ENCODE measurements at regions not wholly inside any gene's neighbourhood (a gene's known extent, or its start where the extent isn't known, plus 50 kb on each side); places are given as distances from the start of the nearest gene placed in this dataset.

DNA sequence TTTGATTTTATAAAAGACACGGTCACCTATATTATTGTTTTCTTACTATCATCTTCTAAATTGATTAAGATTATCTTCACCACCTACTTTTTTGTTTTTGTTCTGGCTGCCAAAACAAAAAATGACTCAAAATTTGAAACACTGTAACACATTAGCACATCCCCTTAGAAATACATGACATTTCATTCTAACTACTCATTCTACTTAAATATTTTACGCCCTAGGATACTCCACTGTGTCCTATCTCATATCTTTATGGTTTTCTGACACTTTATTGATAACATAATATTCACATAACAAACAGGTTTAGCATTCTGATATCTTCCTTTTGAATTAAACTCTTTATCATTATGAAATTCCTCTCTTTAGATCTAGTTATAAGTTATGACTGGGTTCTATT, 656.2 kb downstream of the GBE1 start:
- TF ChIP-seq, protein P1, sequence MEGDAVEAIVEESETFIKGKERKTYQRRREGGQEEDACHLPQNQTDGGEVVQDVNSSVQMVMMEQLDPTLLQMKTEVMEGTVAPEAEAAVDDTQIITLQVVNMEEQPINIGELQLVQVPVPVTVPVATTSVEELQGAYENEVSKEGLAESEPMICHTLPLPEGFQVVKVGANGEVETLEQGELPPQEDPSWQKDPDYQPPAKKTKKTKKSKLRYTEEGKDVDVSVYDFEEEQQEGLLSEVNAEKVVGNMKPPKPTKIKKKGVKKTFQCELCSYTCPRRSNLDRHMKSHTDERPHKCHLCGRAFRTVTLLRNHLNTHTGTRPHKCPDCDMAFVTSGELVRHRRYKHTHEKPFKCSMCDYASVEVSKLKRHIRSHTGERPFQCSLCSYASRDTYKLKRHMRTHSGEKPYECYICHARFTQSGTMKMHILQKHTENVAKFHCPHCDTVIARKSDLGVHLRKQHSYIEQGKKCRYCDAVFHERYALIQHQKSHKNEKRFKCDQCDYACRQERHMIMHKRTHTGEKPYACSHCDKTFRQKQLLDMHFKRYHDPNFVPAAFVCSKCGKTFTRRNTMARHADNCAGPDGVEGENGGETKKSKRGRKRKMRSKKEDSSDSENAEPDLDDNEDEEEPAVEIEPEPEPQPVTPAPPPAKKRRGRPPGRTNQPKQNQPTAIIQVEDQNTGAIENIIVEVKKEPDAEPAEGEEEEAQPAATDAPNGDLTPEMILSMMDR (IDR thresholded peaks at IDR 0.05) = no peak
- no peak for TF ChIP-seq ZFX (IDR thresholded peaks at IDR 0.05; ENCODE audit: borderline replicate concordance)
- no peak overlapping the region for H3K27ac ChIP-seq

GRCh38 chr3:81097889-81098288, 663.6 kb downstream of the GBE1 start:
- no peak overlapping the region for H3K27ac ChIP-seq
- TF ChIP-seq, protein P1 (IDR thresholded peaks at IDR 0.05) = no peak
- TF ChIP-seq ZFX (IDR thresholded peaks at IDR 0.05; ENCODE audit: borderline replicate concordance) = no peak

DNA sequence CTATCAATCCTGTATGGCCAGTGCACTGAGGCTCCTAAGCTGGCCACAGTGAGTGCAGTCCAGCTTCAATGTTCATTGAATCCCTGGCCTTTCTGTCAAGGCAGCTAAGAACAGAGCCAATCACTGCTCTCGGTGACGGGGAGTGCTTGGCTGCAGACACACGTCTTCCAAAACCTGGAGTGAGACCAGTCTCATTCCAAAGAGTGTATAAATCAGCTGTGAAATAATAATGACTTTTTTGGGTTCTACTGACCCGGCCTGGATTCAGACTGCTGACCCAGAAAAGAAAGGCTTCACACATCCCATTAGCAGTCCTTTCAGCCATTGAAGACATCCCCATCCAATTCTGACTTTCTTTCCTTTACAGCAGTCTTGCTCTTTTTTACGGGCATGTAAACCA, 665.5 kb downstream of the GBE1 start:
- no peak overlapping the region for H3K27ac ChIP-seq
- TF ChIP-seq ZFX (IDR thresholded peaks at IDR 0.05; ENCODE audit: borderline replicate concordance) = no peak
- TF ChIP-seq, protein P1 (IDR thresholded peaks at IDR 0.05) = no peak

GRCh38 chr3:81094986-81095385, 666.5 kb downstream of the GBE1 start:
- H3K27ac ChIP-seq = no peak overlapping the region
- TF ChIP-seq, protein P1 (IDR thresholded peaks at IDR 0.05) = no peak
- no peak for TF ChIP-seq ZFX (IDR thresholded peaks at IDR 0.05; ENCODE audit: borderline replicate concordance)

GRCh38 chr3:81087607-81088006, 673.8 kb downstream of the GBE1 start:
- TF ChIP-seq, protein P1 (IDR thresholded peaks at IDR 0.05) = no peak
- TF ChIP-seq ZFX (IDR thresholded peaks at IDR 0.05; ENCODE audit: borderline replicate concordance) = no peak
- no peak overlapping the region for H3K27ac ChIP-seq

DNA sequence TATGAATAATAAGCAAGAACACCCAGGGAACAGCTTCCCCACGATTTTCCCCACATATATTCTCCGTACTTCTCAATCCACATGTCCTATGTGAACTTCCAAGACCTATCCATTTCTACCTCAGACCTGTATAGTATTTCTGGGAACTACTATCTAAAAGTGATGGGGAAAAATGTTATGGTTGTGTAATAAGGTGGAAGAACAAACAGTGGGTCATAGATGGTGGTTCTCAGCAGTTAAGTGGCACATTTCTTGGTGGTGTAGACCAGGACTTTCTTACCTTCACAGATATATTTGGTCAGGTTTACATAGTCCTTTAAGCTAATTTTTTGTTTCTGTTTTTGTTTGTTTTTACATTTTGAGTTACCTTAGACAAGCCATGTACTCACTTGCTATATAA, 675.1 kb downstream of the GBE1 start:
- H3K27ac ChIP-seq = no peak overlapping the region
- TF ChIP-seq ZFX (IDR thresholded peaks at IDR 0.05; ENCODE audit: borderline replicate concordance) = no peak
- TF ChIP-seq, protein P1 (IDR thresholded peaks at IDR 0.05) = no peak

GRCh38 chr3:81080608-81081007, 680.8 kb downstream of the GBE1 start:
- H3K27ac ChIP-seq = no peak overlapping the region
- TF ChIP-seq, protein P1 (IDR thresholded peaks at IDR 0.05) = no peak
- no peak for TF ChIP-seq ZFX (IDR thresholded peaks at IDR 0.05; ENCODE audit: borderline replicate concordance)

All from 22Rv1 (cell line).